ENCODE measurements at regions not wholly inside any gene's neighbourhood (a gene's known extent, or its start where the extent isn't known, plus 50 kb on each side); places are given as distances from the start of the nearest gene placed in this dataset.

GRCh38 chr1:29712801-29713200 is 476.5 kb downstream of the PTPRU start:
- Mint-ChIP-seq H3K36me3 (ENCODE audit: low read depth, unreplicated experiment) (no peaks in the 10 kb centered on the region), H3K4me1 (ENCODE audit: unreplicated experiment) (peaks cover 21% of the 10 kb centered on the region), H3K27me3 (ENCODE audit: unreplicated experiment) (peaks cover 6% of the 10 kb centered on the region), H3K4me3 (ENCODE audit: unreplicated experiment) (no peak overlapping the region), H3K9me3 (ENCODE audit: unreplicated experiment) (peaks cover 5% of the 10 kb centered on the region), H3K27ac (ENCODE audit: unreplicated experiment) (no peak overlapping the region)
- DNase-seq (ENCODE audit: low spot score): no peak
- no peak for TF ChIP-seq CTCF (IDR thresholded peaks at IDR 0.05; ENCODE audit: unreplicated experiment)

GRCh38 chr1:29712284-29712651 is 475.9 kb downstream of the PTPRU start:
- no peak overlapping the region for H3K27ac Mint-ChIP-seq (ENCODE audit: unreplicated experiment)
- H3K9me3 Mint-ChIP-seq (ENCODE audit: unreplicated experiment): peaks cover 5% of the 10 kb centered on the region
- no peaks in the 10 kb centered on the region for H3K36me3 Mint-ChIP-seq (ENCODE audit: low read depth, unreplicated experiment)
- peaks cover 6% of the 10 kb centered on the region for H3K27me3 Mint-ChIP-seq (ENCODE audit: unreplicated experiment)
- TF ChIP-seq CTCF (IDR thresholded peaks at IDR 0.05; ENCODE audit: unreplicated experiment): no peak
- peaks cover 21% of the 10 kb centered on the region for H3K4me1 Mint-ChIP-seq (ENCODE audit: unreplicated experiment)
- DNase-seq (ENCODE audit: low spot score): no peak
- H3K4me3 Mint-ChIP-seq (ENCODE audit: unreplicated experiment): no peak overlapping the region

GRCh38 chr1:29711582-29712283 is 475.4 kb downstream of the PTPRU start:
- Mint-ChIP-seq H3K4me3 (ENCODE audit: unreplicated experiment) (no peak overlapping the region), H3K9me3 (ENCODE audit: unreplicated experiment) (peaks cover 4% of the 10 kb centered on the region), H3K4me1 (ENCODE audit: unreplicated experiment) (peaks cover 21% of the 10 kb centered on the region), H3K27ac (ENCODE audit: unreplicated experiment) (no peak overlapping the region), H3K27me3 (ENCODE audit: unreplicated experiment) (peaks cover 6% of the 10 kb centered on the region), H3K36me3 (ENCODE audit: low read depth, unreplicated experiment) (no peaks in the 10 kb centered on the region)
- TF ChIP-seq CTCF (IDR thresholded peaks at IDR 0.05; ENCODE audit: unreplicated experiment): no peak
- DNase-seq (ENCODE audit: low spot score): no peak

- no peak for TF ChIP-seq CTCF (IDR thresholded peaks at IDR 0.05; ENCODE audit: unreplicated experiment)
- H3K36me3 Mint-ChIP-seq (ENCODE audit: low read depth, unreplicated experiment): no peaks in the 10 kb centered on the region
- no peak overlapping the region for H3K27ac Mint-ChIP-seq (ENCODE audit: unreplicated experiment)
- H3K4me3 Mint-ChIP-seq (ENCODE audit: unreplicated experiment): no peak overlapping the region
- DNase-seq (ENCODE audit: low spot score): no peak
- no peaks in the 10 kb centered on the region for H3K9me3 Mint-ChIP-seq (ENCODE audit: unreplicated experiment)
- peaks cover 12% of the 10 kb centered on the region for H3K27me3 Mint-ChIP-seq (ENCODE audit: unreplicated experiment)
- peaks cover 21% of the 10 kb centered on the region for H3K4me1 Mint-ChIP-seq (ENCODE audit: unreplicated experiment)
These were observed 473.5 kb downstream of the PTPRU start for GRCh38 chr1:29709704-29710280.

All from endothelial cell (in vitro differentiated cells).